SK-N-SH (cell line): ENCODE measurements at regions not wholly inside any gene's neighbourhood (a gene's known extent, or its start where the extent isn't known, plus 50 kb on each side); places are given as distances from the start of the nearest gene placed in this dataset.

Experiments used
- CTCF ChIA-PET: fragments of 300-600, 350-600 bp; formaldehyde crosslinking; extraction: SDS; loops from one replicate; lab custom pipeline; 2021; lab: Yijun Ruan, JAX
- POLR2A ChIA-PET: fragments of 350-600 bp; sonication (Branson Sonifier 250); formaldehyde crosslinking; extraction: SDS; loops from one replicate; lab custom pipeline; 2020; ENCODE audit warnings: antibody characterized with exemption, inconsistent platforms; lab: Yijun Ruan, JAX
- DNase-seq: peaks from one replicate; pipeline ENCODE4 v3.0.0; 2012
- H2AFZ ChIP-seq: fragments of 200-600 bp; sonication (generic); 2 replicates; pipeline ENCODE4 v1.8.1; 2016; ENCODE audit warnings: antibody characterized with exemption, mild to moderate bottlenecking, low read depth
- H3F3A ChIP-seq: fragments of 200-600 bp; sonication (generic); replicated peaks from 2 replicates; pipeline ENCODE3; 2016; ENCODE audit warnings: antibody characterized with exemption, mild to moderate bottlenecking; ENCODE audit not compliant: insufficient read depth
- H3K27ac ChIP-seq, 2 experiments: fragments of 200-500 bp in 1 of 2; fragments of 200-600 bp in 1 of 2; sonication (Bioruptor generic) in 1 of 2; sonication (generic), shearing (Covaris generic) in 1 of 2; 2 replicates each; pipeline versions ENCODE4 v1.5.1 to v1.6.1; 2014 to 2016; ENCODE audit warnings: low read depth in 2 of 2, inconsistent platforms in 1 of 2, low read length in 1 of 2, mild to moderate bottlenecking in 1 of 2, mixed read lengths in 1 of 2
- H3K27me3 ChIP-seq: fragments of 200-600 bp; sonication (generic), shearing (Covaris generic); 2 replicates; pipeline ENCODE4 v1.6.1; 2016; ENCODE audit warnings: mixed run types; ENCODE audit not compliant: insufficient read depth
- H3K36me3 ChIP-seq, 2 experiments: fragments of 200-500 bp in 1 of 2; fragments of 200-600 bp in 1 of 2; sonication (Bioruptor generic) in 1 of 2; sonication (generic) in 1 of 2; replicated peaks in 1 of 2; 2 replicates each; pipeline versions ENCODE3 to v1.5.1; 2014 to 2016; ENCODE audit warnings: low read length in 1 of 2, mild to moderate bottlenecking in 1 of 2; ENCODE audit not compliant: insufficient read depth in 2 of 2, control insufficient read depth in 1 of 2
- H3K4me1 ChIP-seq, 2 experiments: fragments of 200-500 bp in 1 of 2; fragments of 200-600 bp in 1 of 2; sonication (Bioruptor generic) in 1 of 2; sonication (generic), shearing (Covaris generic) in 1 of 2; 2 replicates each; pipeline versions ENCODE4 v1.5.1 to v1.6.1; 2014 to 2016; ENCODE audit warnings: low read depth in 1 of 2, low read length in 1 of 2, mixed run types in 1 of 2; ENCODE audit not compliant: insufficient read depth in 2 of 2, control insufficient read depth in 1 of 2
- H3K4me2 ChIP-seq: fragments of 200-600 bp; sonication (generic), shearing (Covaris generic); 2 replicates; pipeline ENCODE4 v1.6.1; 2017; ENCODE audit warnings: mixed run types
- H3K4me3 ChIP-seq, 2 experiments: fragments of 200-500 bp in 1 of 2; fragments of 200-600 bp in 1 of 2; sonication (Bioruptor generic) in 1 of 2; sonication (generic), shearing (Covaris generic) in 1 of 2; 2 replicates each; pipeline versions ENCODE4 v1.5.1 to v1.8.1; 2014 to 2016; ENCODE audit warnings: low read depth in 2 of 2, inconsistent platforms in 1 of 2, low read length in 1 of 2, mild to moderate bottlenecking in 1 of 2, mixed read lengths in 1 of 2, moderate library complexity in 1 of 2
- H3K79me2 ChIP-seq: fragments of 200-600 bp; sonication (generic); 2 replicates; pipeline ENCODE4 v1.8.1; 2017; ENCODE audit warnings: mild to moderate bottlenecking; ENCODE audit not compliant: insufficient read depth
- H3K9ac ChIP-seq: fragments of 200-600 bp; sonication (generic); 2 replicates; pipeline ENCODE4 v1.6.1; 2017; ENCODE audit warnings: mixed run types
- H3K9me2 ChIP-seq: fragments of 200-600 bp; sonication (generic); 2 replicates; pipeline ENCODE4 v1.6.1; 2017; ENCODE audit warnings: mixed run types
- H3K9me3 ChIP-seq: fragments of 200-600 bp; sonication (generic); 2 replicates; pipeline ENCODE4 v1.6.1; 2017; ENCODE audit warnings: mixed run types, mild to moderate bottlenecking, moderate library complexity
- H4K20me1 ChIP-seq: fragments of 200-600 bp; sonication (generic); 2 replicates; pipeline ENCODE4 v1.6.1; 2017; ENCODE audit warnings: mild to moderate bottlenecking, mixed run types; ENCODE audit not compliant: insufficient read depth
- FOXJ3 ChIP-seq: sonication (generic); formaldehyde crosslinking; IDR thresholded peaks from 2 replicates; pipeline ENCODE4 v1.5.1; 2020; ENCODE audit warnings: mild to moderate bottlenecking, missing genetic modification reagents
- FOXM1 ChIP-seq: IDR thresholded peaks from 2 replicates; pipeline ENCODE4 v1.4.0; 2012; ENCODE audit warnings: low read depth, mild to moderate bottlenecking
- GATA2 ChIP-seq: sonication (generic); formaldehyde crosslinking; IDR thresholded peaks from 2 replicates; pipeline ENCODE4 v1.5.0; 2020; ENCODE audit warnings: mild to moderate bottlenecking, missing genetic modification reagents
- JUND ChIP-seq: IDR thresholded peaks from 2 replicates; pipeline ENCODE4 v1.4.0; 2012
- MXI1 ChIP-seq: IDR thresholded peaks from 2 replicates; pipeline ENCODE4 v1.6.1; 2012; ENCODE audit warnings: mild to moderate bottlenecking, low read depth, low read length, improper control_type of control experiment
- NFIC ChIP-seq: IDR thresholded peaks from 2 replicates; pipeline ENCODE4 v1.4.0; 2012; ENCODE audit warnings: borderline replicate concordance
- POLR2AphosphoS5 ChIP-seq: IDR thresholded peaks from 2 replicates; pipeline ENCODE4 v1.6.1; 2012; ENCODE audit warnings: low read depth, low read length
- RFX5 ChIP-seq: IDR thresholded peaks from 2 replicates; pipeline ENCODE4 v1.6.1; 2012; ENCODE audit warnings: mild to moderate bottlenecking, improper control_type of control experiment, low read length
- RXRA ChIP-seq: IDR thresholded peaks from 2 replicates; pipeline ENCODE4 v1.4.0; 2012; ENCODE audit warnings: low read depth, mild to moderate bottlenecking, borderline replicate concordance
- SMC3 ChIP-seq: IDR thresholded peaks from 2 replicates; pipeline ENCODE4 v1.6.1; 2012; ENCODE audit warnings: low read depth, low read length, improper control_type of control experiment
- TCF12 ChIP-seq: IDR thresholded peaks from 2 replicates; pipeline ENCODE4 v1.4.0; 2012
- TEAD4 ChIP-seq: IDR thresholded peaks from 2 replicates; pipeline ENCODE4 v1.4.0; 2012; ENCODE audit warnings: mild to moderate bottlenecking, borderline replicate concordance; ENCODE audit not compliant: insufficient read depth
- YY1 ChIP-seq: IDR thresholded peaks from 2 replicates; pipeline ENCODE4 v1.4.0; 2012; ENCODE audit warnings: low read depth, mild to moderate bottlenecking
- WGBS: methylation state at CpG from one replicate; pipeline ENCODE4 v1.1.6; 2017; ENCODE audit warnings: low lambda C conversion rate; 5-methylcytosine and 5-hydroxymethylcytosine counted together
- TF ChIP-seq, protein P1 (sequence below): IDR thresholded peaks from 2 replicates; pipeline ENCODE4 v1.4.0; 2012; ENCODE audit warnings: low read depth, borderline replicate concordance
- TF ChIP-seq, protein P2 (sequence below): IDR thresholded peaks from 2 replicates; pipeline ENCODE4 v1.4.0; 2012; ENCODE audit warnings: low read depth, borderline replicate concordance

DNA sequence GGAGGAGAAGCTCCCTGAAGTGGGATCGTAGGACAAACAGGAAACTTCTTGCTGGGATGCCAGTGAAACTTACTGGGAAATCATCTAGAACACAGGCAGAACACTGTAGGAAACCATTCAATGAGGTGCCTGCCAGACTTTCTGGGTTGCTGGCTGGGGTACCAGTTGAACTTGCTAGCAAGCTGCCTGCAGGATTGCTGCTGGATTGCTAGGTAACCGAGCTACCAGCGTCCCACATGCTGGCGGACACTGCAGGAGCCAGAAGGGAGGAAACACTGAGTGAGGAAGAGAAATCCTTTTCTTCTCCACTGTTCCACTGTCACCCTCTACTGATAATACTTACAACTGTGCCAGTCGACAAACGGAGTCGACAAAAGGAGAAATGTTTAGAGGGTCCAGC lies 91.3 kb upstream of the SLC35B3 start:
- H3K9ac ChIP-seq, result no peak overlapping the region
- whole genome bisulfite sequencing, result 34% methylated on average over 7 of the region's 7 CpGs
- H3K79me2 ChIP-seq, result no peaks in the 10 kb centered on the region
- H3K4me2 ChIP-seq, result no peak overlapping the region
- no peak for TF ChIP-seq YY1
- TF ChIP-seq, protein P1, sequence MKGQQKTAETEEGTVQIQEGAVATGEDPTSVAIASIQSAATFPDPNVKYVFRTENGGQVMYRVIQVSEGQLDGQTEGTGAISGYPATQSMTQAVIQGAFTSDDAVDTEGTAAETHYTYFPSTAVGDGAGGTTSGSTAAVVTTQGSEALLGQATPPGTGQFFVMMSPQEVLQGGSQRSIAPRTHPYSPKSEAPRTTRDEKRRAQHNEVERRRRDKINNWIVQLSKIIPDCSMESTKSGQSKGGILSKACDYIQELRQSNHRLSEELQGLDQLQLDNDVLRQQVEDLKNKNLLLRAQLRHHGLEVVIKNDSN, result no peak
- H3K36me3 ChIP-seq, result no peaks in the 10 kb centered on the region
- H3K9me3 ChIP-seq, result no peaks in the 10 kb centered on the region
- no peaks in the 10 kb centered on the region for H3K9me2 ChIP-seq
- H4K20me1 ChIP-seq, result no peaks in the 10 kb centered on the region
- H3K27me3 ChIP-seq, result no peaks in the 10 kb centered on the region
- H3K4me3 ChIP-seq, result no peak overlapping the region
- no peak for DNase-seq
- H2AFZ ChIP-seq, result no peak overlapping the region
- CTCF ChIA-PET, result no interaction called here
- no peak overlapping the region for H3K27ac ChIP-seq
- H3K4me1 ChIP-seq, result no peaks in the 10 kb centered on the region
- POLR2A ChIA-PET, result no interaction called here
- no peaks in the 10 kb centered on the region for H3F3A ChIP-seq

- no peaks in the 10 kb centered on the region for H3K9me3 ChIP-seq
- no peak overlapping the region for H3K27ac ChIP-seq
- no peaks in the 10 kb centered on the region for H3K4me1 ChIP-seq
- no peaks in the 10 kb centered on the region for H3F3A ChIP-seq
- H3K79me2 ChIP-seq, result no peaks in the 10 kb centered on the region
- CTCF ChIA-PET, result no interaction called here
- POLR2A ChIA-PET, result no interaction called here
- TF ChIP-seq, protein P1, result no peak
- TF ChIP-seq FOXJ3 (CRISPR knock-in tag), result no peak
- TF ChIP-seq TEAD4, result no peak
- TF ChIP-seq JUND, result no peak
- TF ChIP-seq POLR2AphosphoS5, result no peak
- no peak for TF ChIP-seq FOXM1
- TF ChIP-seq RXRA, result no peak
- no peak for TF ChIP-seq YY1
- TF ChIP-seq SMC3, result no peak
- TF ChIP-seq MXI1, result no peak
- TF ChIP-seq, protein P2, sequence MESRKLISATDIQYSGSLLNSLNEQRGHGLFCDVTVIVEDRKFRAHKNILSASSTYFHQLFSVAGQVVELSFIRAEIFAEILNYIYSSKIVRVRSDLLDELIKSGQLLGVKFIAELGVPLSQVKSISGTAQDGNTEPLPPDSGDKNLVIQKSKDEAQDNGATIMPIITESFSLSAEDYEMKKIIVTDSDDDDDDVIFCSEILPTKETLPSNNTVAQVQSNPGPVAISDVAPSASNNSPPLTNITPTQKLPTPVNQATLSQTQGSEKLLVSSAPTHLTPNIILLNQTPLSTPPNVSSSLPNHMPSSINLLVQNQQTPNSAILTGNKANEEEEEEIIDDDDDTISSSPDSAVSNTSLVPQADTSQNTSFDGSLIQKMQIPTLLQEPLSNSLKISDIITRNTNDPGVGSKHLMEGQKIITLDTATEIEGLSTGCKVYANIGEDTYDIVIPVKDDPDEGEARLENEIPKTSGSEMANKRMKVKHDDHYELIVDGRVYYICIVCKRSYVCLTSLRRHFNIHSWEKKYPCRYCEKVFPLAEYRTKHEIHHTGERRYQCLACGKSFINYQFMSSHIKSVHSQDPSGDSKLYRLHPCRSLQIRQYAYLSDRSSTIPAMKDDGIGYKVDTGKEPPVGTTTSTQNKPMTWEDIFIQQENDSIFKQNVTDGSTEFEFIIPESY, result no peak
- no peak for TF ChIP-seq RFX5
- TF ChIP-seq NFIC, result no peak
- TF ChIP-seq GATA2 (CRISPR knock-in tag), result no peak
- no peak for TF ChIP-seq TCF12
- no peaks in the 10 kb centered on the region for H3K27me3 ChIP-seq
- H3K4me2 ChIP-seq, result no peak overlapping the region
- no peak for DNase-seq
- no peak overlapping the region for H2AFZ ChIP-seq
- no peaks in the 10 kb centered on the region for H4K20me1 ChIP-seq
- no peaks in the 10 kb centered on the region for H3K9me2 ChIP-seq
- no peaks in the 10 kb centered on the region for H3K36me3 ChIP-seq
- no peak overlapping the region for H3K4me3 ChIP-seq
- 35% methylated on average over 1 of the region's 1 CpG for WGBS
- no peak overlapping the region for H3K9ac ChIP-seq
Observed at GRCh38 chr6:8525370-8525769, 90.0 kb upstream of the SLC35B3 start.
